ENCODE measurements at regions not wholly inside any gene's neighbourhood (a gene's known extent, or its start where the extent isn't known, plus 50 kb on each side); places are given as distances from the start of the nearest gene placed in this dataset.
"Not testable (repeated sequence)": the region's sequence is repeated elsewhere in the genome, so short reads cannot be mapped to it uniquely, and the experiment has no call there.

DNA sequence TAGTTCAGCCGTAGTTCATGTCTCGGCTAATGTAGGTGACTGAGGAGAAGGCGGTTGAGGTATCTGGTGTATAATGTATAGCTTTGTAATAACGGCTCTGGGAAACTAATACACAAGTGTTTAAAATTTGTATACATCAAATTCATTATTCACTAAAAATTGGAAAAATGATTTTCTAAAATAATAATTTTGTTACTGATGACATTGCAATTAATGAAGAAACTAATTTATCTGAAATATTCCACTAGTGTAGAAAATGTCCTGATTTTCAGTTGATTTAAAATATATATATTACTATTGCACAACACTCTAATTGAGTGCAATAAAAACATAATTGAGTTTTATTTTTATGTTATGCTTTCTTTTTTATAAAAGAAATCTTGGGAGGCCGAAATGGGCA, 823.0 kb downstream of the TAF11L14 start:
- Histone ChIP-seq H3K9me3 (no peaks in the 10 kb centered on the region), H3K27ac (no peak overlapping the region), H3K4me3 (no peak overlapping the region), H3K36me3 (no peaks in the 10 kb centered on the region), H3K27me3 (no peaks in the 10 kb centered on the region), H3K4me1 (no peaks in the 10 kb centered on the region)
- intact Hi-C loops (cut with DNase I) = no loop called here
- TF ChIP-seq POLR2A (IDR thresholded peaks at IDR 0.05) (no peak), POLR2AphosphoS5 (IDR thresholded peaks at IDR 0.05; ENCODE audit: insufficient read depth in 1 of 2, low read depth in 1 of 2) (no peak)
- TF ChIP-seq, protein P1, sequence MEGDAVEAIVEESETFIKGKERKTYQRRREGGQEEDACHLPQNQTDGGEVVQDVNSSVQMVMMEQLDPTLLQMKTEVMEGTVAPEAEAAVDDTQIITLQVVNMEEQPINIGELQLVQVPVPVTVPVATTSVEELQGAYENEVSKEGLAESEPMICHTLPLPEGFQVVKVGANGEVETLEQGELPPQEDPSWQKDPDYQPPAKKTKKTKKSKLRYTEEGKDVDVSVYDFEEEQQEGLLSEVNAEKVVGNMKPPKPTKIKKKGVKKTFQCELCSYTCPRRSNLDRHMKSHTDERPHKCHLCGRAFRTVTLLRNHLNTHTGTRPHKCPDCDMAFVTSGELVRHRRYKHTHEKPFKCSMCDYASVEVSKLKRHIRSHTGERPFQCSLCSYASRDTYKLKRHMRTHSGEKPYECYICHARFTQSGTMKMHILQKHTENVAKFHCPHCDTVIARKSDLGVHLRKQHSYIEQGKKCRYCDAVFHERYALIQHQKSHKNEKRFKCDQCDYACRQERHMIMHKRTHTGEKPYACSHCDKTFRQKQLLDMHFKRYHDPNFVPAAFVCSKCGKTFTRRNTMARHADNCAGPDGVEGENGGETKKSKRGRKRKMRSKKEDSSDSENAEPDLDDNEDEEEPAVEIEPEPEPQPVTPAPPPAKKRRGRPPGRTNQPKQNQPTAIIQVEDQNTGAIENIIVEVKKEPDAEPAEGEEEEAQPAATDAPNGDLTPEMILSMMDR (IDR thresholded peaks at IDR 0.05) = no peak
- no peak for DNase-seq (ENCODE audit: extremely low spot score in 2 of 2)

DNA sequence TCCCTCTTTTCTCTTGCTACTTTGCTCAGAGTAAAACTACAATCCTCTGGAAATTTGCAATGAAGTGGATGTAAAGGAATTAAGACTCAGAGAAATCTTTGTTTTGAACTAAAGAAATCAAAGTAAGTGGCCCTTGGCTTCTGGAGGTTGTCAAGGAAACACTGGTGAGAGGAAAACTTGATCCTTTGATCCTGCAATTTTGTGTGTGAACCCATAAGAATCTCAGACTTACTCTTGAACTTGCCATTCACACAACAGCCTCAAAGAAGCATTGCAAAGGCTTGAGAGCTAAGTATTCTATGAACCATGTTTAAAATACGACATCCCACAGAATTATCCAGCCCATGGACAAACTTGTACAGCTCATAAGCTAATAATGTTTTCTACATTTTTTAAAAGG, 827.5 kb downstream of the TAF11L14 start:
- H3K36me3 ChIP-seq = no peaks in the 10 kb centered on the region
- H3K4me3 ChIP-seq = no peak overlapping the region
- H3K4me1 ChIP-seq = no peaks in the 10 kb centered on the region
- intact Hi-C loops (cut with DNase I) = no loop called here
- no peak for DNase-seq (ENCODE audit: extremely low spot score in 2 of 2)
- H3K9me3 ChIP-seq = no peaks in the 10 kb centered on the region
- TF ChIP-seq, protein P1 (IDR thresholded peaks at IDR 0.05) = no peak
- no peak for TF ChIP-seq POLR2A (IDR thresholded peaks at IDR 0.05)
- no peak for TF ChIP-seq POLR2AphosphoS5 (IDR thresholded peaks at IDR 0.05; ENCODE audit: insufficient read depth in 1 of 2, low read depth in 1 of 2)
- no peaks in the 10 kb centered on the region for H3K27me3 ChIP-seq
- H3K27ac ChIP-seq = no peak overlapping the region

DNA sequence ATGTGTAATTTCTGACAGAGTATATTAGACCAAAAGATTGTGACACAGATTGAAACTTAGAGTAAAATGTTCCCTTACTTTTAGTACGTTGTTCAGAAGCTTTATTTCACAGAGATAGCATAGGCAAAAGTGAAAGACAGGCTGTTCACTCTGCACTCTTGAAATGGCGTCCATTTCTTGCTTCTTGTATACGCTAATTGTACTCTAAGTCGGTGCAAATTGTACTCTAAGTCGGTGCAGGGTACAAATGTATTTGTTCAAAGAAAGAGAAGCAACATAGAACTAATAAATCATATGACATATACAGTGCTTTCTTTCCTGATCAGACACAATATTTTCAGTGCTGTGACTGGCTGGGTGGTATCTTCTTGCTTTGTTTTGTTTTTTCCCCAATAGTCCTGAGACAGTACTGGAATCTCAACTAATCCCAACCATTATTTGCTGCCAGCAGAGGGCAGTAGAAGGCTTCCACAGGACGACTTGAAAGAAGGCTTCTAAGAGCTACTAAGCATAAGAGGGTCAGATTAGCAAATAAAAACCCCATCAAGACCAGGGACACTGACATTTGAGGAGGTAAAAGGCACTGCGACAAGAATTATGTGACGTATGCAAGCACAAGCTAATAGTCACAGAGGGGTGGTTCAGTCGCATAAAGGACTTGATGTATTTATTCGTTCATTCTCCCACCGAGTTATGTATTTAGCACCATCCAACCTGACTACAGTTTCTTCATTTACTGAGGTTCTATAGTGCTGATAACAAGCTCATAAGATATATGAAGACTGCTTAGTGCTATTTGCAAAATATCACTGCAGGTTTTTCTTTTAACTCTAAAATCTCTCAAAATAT, 831.8 kb downstream of the TAF11L14 start:
- H3K9me3 ChIP-seq = no peaks in the 10 kb centered on the region
- no peak overlapping the region for H3K4me3 ChIP-seq
- no peak for DNase-seq (ENCODE audit: extremely low spot score in 2 of 2)
- H3K27me3 ChIP-seq = no peaks in the 10 kb centered on the region
- TF ChIP-seq, protein P1 (IDR thresholded peaks at IDR 0.05) = no peak
- TF ChIP-seq POLR2A (IDR thresholded peaks at IDR 0.05) (no peak), POLR2AphosphoS5 (IDR thresholded peaks at IDR 0.05; ENCODE audit: insufficient read depth in 1 of 2, low read depth in 1 of 2) (no peak)
- H3K36me3 ChIP-seq = no peaks in the 10 kb centered on the region
- H3K27ac ChIP-seq = no peak overlapping the region
- no peaks in the 10 kb centered on the region for H3K4me1 ChIP-seq
- intact Hi-C loops (cut with DNase I) = no loop called here

DNA sequence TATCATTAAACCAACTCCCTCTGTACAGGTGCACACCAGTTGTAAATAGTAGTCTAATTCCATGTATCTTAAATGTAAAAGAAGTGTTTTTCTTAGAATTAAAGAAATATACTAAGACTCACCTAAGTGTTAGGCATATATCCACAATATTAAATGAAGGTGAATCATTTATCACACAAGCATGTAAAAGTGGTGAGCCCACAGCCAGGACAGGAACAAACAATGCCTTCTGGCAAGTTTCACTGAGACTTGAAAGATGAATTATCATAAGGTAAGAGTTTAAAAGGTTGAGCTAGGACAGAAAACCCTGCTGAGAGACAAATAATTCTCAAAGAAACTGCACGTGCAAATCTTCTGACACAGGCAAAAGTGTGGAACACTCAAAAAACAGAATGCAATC, 832.5 kb downstream of the TAF11L14 start:
- intact Hi-C loops (cut with DNase I) = no loop called here
- no peak overlapping the region for H3K27ac ChIP-seq
- DNase-seq (ENCODE audit: extremely low spot score in 2 of 2) = no peak
- TF ChIP-seq POLR2A (IDR thresholded peaks at IDR 0.05) = no peak
- no peak for TF ChIP-seq POLR2AphosphoS5 (IDR thresholded peaks at IDR 0.05; ENCODE audit: insufficient read depth in 1 of 2, low read depth in 1 of 2)
- TF ChIP-seq, protein P1 (IDR thresholded peaks at IDR 0.05) = no peak
- no peak overlapping the region for H3K4me3 ChIP-seq
- no peaks in the 10 kb centered on the region for H3K4me1 ChIP-seq
- H3K27me3 ChIP-seq = no peaks in the 10 kb centered on the region
- H3K9me3 ChIP-seq = no peaks in the 10 kb centered on the region
- H3K36me3 ChIP-seq = no peaks in the 10 kb centered on the region

DNA sequence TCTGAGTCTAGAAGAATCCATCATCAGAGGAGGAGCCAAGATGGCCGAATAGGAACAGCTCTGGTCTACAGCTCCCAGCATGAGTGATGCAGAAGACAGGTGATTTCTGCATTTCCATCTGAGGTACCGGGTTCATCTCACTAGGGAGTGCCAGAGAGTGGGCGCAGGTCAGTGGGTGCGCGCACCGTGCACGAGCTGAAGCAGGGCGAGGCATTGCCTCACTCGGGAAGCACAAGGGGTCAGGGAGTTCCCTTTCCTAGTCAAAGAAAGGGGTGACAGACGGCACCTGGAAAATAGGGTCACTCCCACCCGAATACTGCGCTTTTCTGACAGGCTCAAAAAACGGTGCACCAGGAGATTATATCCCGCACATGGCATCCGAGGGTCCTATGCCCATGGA, 837.5 kb downstream of the TAF11L14 start:
- DNase-seq (ENCODE audit: extremely low spot score in 2 of 2); H3K4me1 ChIP-seq; H3K4me3 ChIP-seq; H3K36me3 ChIP-seq; H3K27ac ChIP-seq; intact Hi-C loops (cut with DNase I); H3K27me3 ChIP-seq; H3K9me3 ChIP-seq: not testable (repeated sequence)

All from vagina (tissue), 2 donors.